Activated effector memory CD4-positive, alpha-beta T cell treated with Interleukin-2 at 50 U/mL for 16 hours (primary cell): ENCODE measurements at regions not wholly inside any gene's neighbourhood (a gene's known extent, or its start where the extent isn't known, plus 50 kb on each side); places are given as distances from the start of the nearest gene placed in this dataset.

Source experiments
- DNase-seq: peaks from one replicate; pipeline ENCODE4 v3.0.0-alpha.2; 2020

GRCh38 chr7:68420342-68421192, 1177.7 kb upstream of the AUTS2 start:
- DNase-seq, result no peak

- no peak for DNase-seq
These were observed 1176.6 kb upstream of the AUTS2 start for GRCh38 chr7:68421712-68422111.

GRCh38 chr7:68422281-68422680, 1176.0 kb upstream of the AUTS2 start:
- no peak for DNase-seq

GRCh38 chr7:68423356-68423755, 1174.9 kb upstream of the AUTS2 start:
- DNase-seq, result no peak

GRCh38 chr7:68424658-68425297, 1173.5 kb upstream of the AUTS2 start:
- DNase-seq, result no peak

- DNase-seq, result no peak
These were observed 1172.9 kb upstream of the AUTS2 start for GRCh38 chr7:68425377-68425776.

GRCh38 chr7:68429411-68430117, 1168.7 kb upstream of the AUTS2 start:
- DNase-seq, result no peak

- DNase-seq, result no peak
These were observed 1165.7 kb upstream of the AUTS2 start for GRCh38 chr7:68432585-68432984.

- no peak for DNase-seq
These were observed 1164.7 kb upstream of the AUTS2 start for GRCh38 chr7:68433462-68434070.

- DNase-seq, result no peak
These were observed 1163.4 kb upstream of the AUTS2 start for GRCh38 chr7:68434857-68435256.

- DNase-seq, result no peak
These were observed 1160.3 kb upstream of the AUTS2 start for GRCh38 chr7:68438016-68438415.

GRCh38 chr7:68438811-68439210, 1159.5 kb upstream of the AUTS2 start:
- no peak for DNase-seq

GRCh38 chr7:68439897-68440296, 1158.4 kb upstream of the AUTS2 start:
- no peak for DNase-seq

- no peak for DNase-seq
These were observed 1157.4 kb upstream of the AUTS2 start for GRCh38 chr7:68440866-68441265.

GRCh38 chr7:68441645-68442044, 1156.6 kb upstream of the AUTS2 start:
- no peak for DNase-seq

- DNase-seq, result no peak
These were observed 1155.2 kb upstream of the AUTS2 start for GRCh38 chr7:68442931-68443631.

- no peak for DNase-seq
These were observed 1154.2 kb upstream of the AUTS2 start for GRCh38 chr7:68444042-68444441.

- no peak for DNase-seq
These were observed 1153.3 kb upstream of the AUTS2 start for GRCh38 chr7:68444956-68445355.

- DNase-seq, result no peak
These were observed 1152.1 kb upstream of the AUTS2 start for GRCh38 chr7:68446183-68446582.

GRCh38 chr7:68449099-68449498, 1149.2 kb upstream of the AUTS2 start:
- no peak for DNase-seq

GRCh38 chr7:68449816-68450215, 1148.5 kb upstream of the AUTS2 start:
- no peak for DNase-seq

- no peak for DNase-seq
These were observed 1143.3 kb upstream of the AUTS2 start for GRCh38 chr7:68454931-68455330.

- no peak for DNase-seq
These were observed 1141.8 kb upstream of the AUTS2 start for GRCh38 chr7:68456469-68456868.
